Fibroblast of the aortic adventitia (primary cell): ENCODE measurements at regions not wholly inside any gene's neighbourhood (a gene's known extent, or its start where the extent isn't known, plus 50 kb on each side); places are given as distances from the start of the nearest gene placed in this dataset.
A peak's percentile ranks its signal among the peaks of the same experiment; 100 is the strongest.

ENCODE experiments used
- DNase-seq: peaks from one replicate; pipeline ENCODE4 v3.0.0-alpha.2; 2010; ENCODE audit warnings: low read depth
- H3K4me3 ChIP-seq: 2 replicates; pipeline ENCODE4 v1.5.1; 2011; ENCODE audit warnings: low read depth, mild to moderate bottlenecking, control low read depth, low read length, moderate library complexity
- CTCF ChIP-seq: IDR thresholded peaks from 2 replicates; pipeline ENCODE4 v1.5.1; 2011; ENCODE audit warnings: mild to moderate bottlenecking, low read length, control low read depth, inconsistent platforms; ENCODE audit not compliant: insufficient read depth

- H3K4me3 ChIP-seq: no peak overlapping the region
- peak; percentile 11 for TF ChIP-seq CTCF
- peak; percentile 99 for DNase-seq
Measured at GRCh38 chr12:75705749-75706711, 194.6 kb upstream of the KRR1 start.

GRCh38 chr12:75704664-75705063 is 193.3 kb upstream of the KRR1 start:
- DNase-seq: no peak
- H3K4me3 ChIP-seq: no peak overlapping the region
- no peak for TF ChIP-seq CTCF

- no peak overlapping the region for H3K4me3 ChIP-seq
- no peak for DNase-seq
- no peak for TF ChIP-seq CTCF
Measured at GRCh38 chr12:75704208-75704607, 192.8 kb upstream of the KRR1 start.

- TF ChIP-seq CTCF: no peak
- DNase-seq: no peak
- H3K4me3 ChIP-seq: no peak overlapping the region
Measured at GRCh38 chr12:75703131-75703530, 191.7 kb upstream of the KRR1 start.

- no peak overlapping the region for H3K4me3 ChIP-seq
- TF ChIP-seq CTCF: no peak
- DNase-seq: no peak
Measured at GRCh38 chr12:75702477-75703093, 191.2 kb upstream of the KRR1 start.

GRCh38 chr12:75701859-75702258 is 190.4 kb upstream of the KRR1 start:
- DNase-seq: no peak
- TF ChIP-seq CTCF: no peak

More at GRCh38 chr12:75701859-75702258, 190.4 kb upstream of the KRR1 start:
- no peak overlapping the region for H3K4me3 ChIP-seq
